AG09319 (cell line): ENCODE measurements at regions not wholly inside any gene's neighbourhood (a gene's known extent, or its start where the extent isn't known, plus 50 kb on each side); places are given as distances from the start of the nearest gene placed in this dataset.

ENCODE experiments used
- DNase-seq: peaks from one replicate; pipeline ENCODE4 v3.0.0-alpha.2; 2010; ENCODE audit warnings: low read depth; ENCODE audit errors: extremely low read depth
- CTCF ChIP-seq: IDR thresholded peaks from 2 replicates; pipeline ENCODE4 v1.5.1; 2011; ENCODE audit warnings: low read depth, mild to moderate bottlenecking, inconsistent platforms, low read length, moderate library complexity

- TF ChIP-seq CTCF: no peak
- no peak for DNase-seq
These were observed 481.6 kb downstream of the RPS24 start for GRCh38 chr10:78515038-78515872.

GRCh38 chr10:78515873-78516153, 482.1 kb downstream of the RPS24 start:
- TF ChIP-seq CTCF: no peak
- no peak for DNase-seq

- DNase-seq: no peak
- TF ChIP-seq CTCF: no peak
These were observed 482.6 kb downstream of the RPS24 start for GRCh38 chr10:78516236-78516635.

GRCh38 chr10:78516756-78517155, 483.1 kb downstream of the RPS24 start:
- no peak for TF ChIP-seq CTCF
- no peak for DNase-seq

GRCh38 chr10:78518224-78518623, 484.6 kb downstream of the RPS24 start:
- TF ChIP-seq CTCF: no peak
- DNase-seq: no peak

GRCh38 chr10:78520737-78521430, 487.2 kb downstream of the RPS24 start:
- peak; percentile 26 for TF ChIP-seq CTCF
- no peak for DNase-seq

- no peak for DNase-seq
- no peak for TF ChIP-seq CTCF
These were observed 489.8 kb downstream of the RPS24 start for GRCh38 chr10:78523453-78523852.
